PC-3 (cell line): ENCODE measurements at regions not wholly inside any gene's neighbourhood (a gene's known extent, or its start where the extent isn't known, plus 50 kb on each side); places are given as distances from the start of the nearest gene placed in this dataset.

Source experiments
- ATAC-seq: fragments of 200-7000 bp; cut with Tn5 transposase; 2 replicates; pipeline ENCODE4 v1.9.1; 2020; ENCODE audit warnings: mild to moderate bottlenecking, moderate library complexity
- BruUV-seq: library from RNA; stranded (reverse); fragments of 400-500 nt; replicated peaks from 2 replicates; lab custom pipeline; 2021; lab: Mats Ljungman, UMichigan
- CTCF ChIA-PET: fragments of 300-600 bp; sonication (Branson Sonifier 250); formaldehyde crosslinking; loops from one replicate; lab custom pipeline; 2022; ENCODE audit warnings: antibody characterized with exemption; lab: Charles Lee
- POLR2A ChIA-PET: fragments of 300-600 bp; sonication (Branson Sonifier 250); formaldehyde crosslinking; loops from one replicate; lab custom pipeline; 2022; ENCODE audit warnings: antibody characterized with exemption; ENCODE audit not compliant: unreplicated experiment; lab: Charles Lee
- DNase-seq: peaks from one replicate; pipeline ENCODE4 v3.0.0-alpha.2; 2015
- H2AFZ ChIP-seq: fragments of 300-600 bp; sonication (generic); 2 replicates; pipeline ENCODE4 v1.6.0; 2016; ENCODE audit warnings: antibody characterized with exemption, low read length
- H3F3A ChIP-seq: fragments of 300-600 bp; sonication (generic); one replicate; pipeline ENCODE4 v1.6.0; 2017; ENCODE audit warnings: antibody characterized with exemption, low read length, control low read depth, mild to moderate bottlenecking; ENCODE audit not compliant: unreplicated experiment
- H3K27ac ChIP-seq: fragments of 300-600 bp; sonication (generic); 2 replicates; pipeline ENCODE4 v1.5.1; 2016; ENCODE audit warnings: mild to moderate bottlenecking, low read length
- H3K27me3 ChIP-seq: fragments of 300-600 bp; sonication (generic); 2 replicates; pipeline ENCODE4 v1.6.1; 2016; ENCODE audit warnings: low read length, mixed read lengths
- H3K36me3 ChIP-seq: fragments of 300-600 bp; sonication (generic); 2 replicates; pipeline ENCODE4 v1.6.1; 2016; ENCODE audit warnings: low read depth, mixed run types, low read length, mixed read lengths
- H3K4me1 ChIP-seq: fragments of 300-600 bp; sonication (generic); 2 replicates; pipeline ENCODE4 v1.5.1; 2016; ENCODE audit warnings: low read length; ENCODE audit not compliant: insufficient read depth
- H3K4me2 ChIP-seq: fragments of 300-600 bp; sonication (generic); 2 replicates; pipeline ENCODE4 v1.6.0; 2016; ENCODE audit warnings: low read length
- H3K4me3 ChIP-seq: fragments of 300-600 bp; sonication (generic); 2 replicates; pipeline ENCODE4 v1.5.1; 2016; ENCODE audit warnings: mild to moderate bottlenecking, low read length, mixed read lengths
- H3K79me2 ChIP-seq: fragments of 300-600 bp; sonication (generic); 2 replicates; pipeline ENCODE4 v1.6.1; 2017; ENCODE audit warnings: low read length, mixed read lengths
- H3K9ac ChIP-seq: fragments of 300-600 bp; sonication (generic); 2 replicates; pipeline ENCODE4 v1.6.0; 2016; ENCODE audit warnings: mild to moderate bottlenecking, low read length
- H3K9me2 ChIP-seq: fragments of 300-600 bp; sonication (generic); replicated peaks from 2 replicates; pipeline ENCODE4 v1.6.1; 2016; ENCODE audit warnings: mixed run types, low read length, mixed read lengths
- H3K9me3 ChIP-seq: fragments of 300-600 bp; sonication (generic); 2 replicates; pipeline ENCODE4 v1.6.1; 2016; ENCODE audit warnings: low read length, mixed read lengths
- H4K20me1 ChIP-seq: fragments of 300-600 bp; sonication (generic); 2 replicates; pipeline ENCODE4 v1.6.1; 2016; ENCODE audit warnings: low read length, mixed read lengths
- EZH2 ChIP-seq: fragments of 300-600 bp; sonication (generic); IDR thresholded peaks from one replicate; pipeline ENCODE4 v1.6.1; 2017; ENCODE audit warnings: antibody characterized with exemption, mild to moderate bottlenecking, low read length; ENCODE audit not compliant: unreplicated experiment
- EZH2phosphoT487 ChIP-seq: fragments of 300-600 bp; sonication (generic); IDR thresholded peaks from 2 replicates; pipeline ENCODE4 v1.6.1; 2018; ENCODE audit warnings: mild to moderate bottlenecking, antibody characterized with exemption, low read length, borderline replicate concordance
- intact Hi-C: fragments of 100-400 bp; cut with micrococcal nuclease; formaldehyde crosslinking; loops from 2 replicates; pipeline ENCODE4 v1.9.0; 2023
- TF ChIP-seq, protein P1 (sequence below): fragments of 300-600 bp; sonication (generic); conservative IDR thresholded peaks from 2 replicates; pipeline ENCODE4 v1.5.1; 2017; ENCODE audit warnings: antibody characterized with exemption, low read depth, mild to moderate bottlenecking, low read length

DNA sequence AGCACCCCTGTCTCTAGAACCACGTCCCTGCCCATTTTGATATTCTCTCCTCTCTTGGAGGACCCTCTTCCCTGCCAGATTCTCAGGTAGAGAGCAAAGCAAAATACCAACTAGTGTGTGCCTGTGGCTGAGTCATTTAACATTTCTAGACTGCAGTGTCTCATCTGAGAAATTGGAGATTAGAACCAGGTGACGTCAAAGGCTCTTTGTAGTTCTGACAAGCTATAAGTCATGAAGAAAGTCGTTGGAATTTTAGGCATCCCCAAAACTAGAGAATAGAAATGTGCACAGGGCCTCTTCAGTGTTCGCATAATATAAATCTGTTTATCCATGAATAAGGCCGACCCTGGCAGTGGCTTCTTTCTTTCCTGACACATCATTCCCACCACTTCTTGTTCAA is 74.4 kb upstream of the TANC1 start:
- no peaks in the 10 kb centered on the region for H3K9me2 ChIP-seq
- no peak overlapping the region for H3K4me2 ChIP-seq
- DNase-seq (peak; percentile 70), ATAC-seq (peak; percentile 46; the same call in 1 of the 2 replicates)
- H3K4me3 ChIP-seq: no peak overlapping the region
- no TSS peak for BruUV-seq
- no peak overlapping the region for H2AFZ ChIP-seq
- no peaks in the 10 kb centered on the region for H3F3A ChIP-seq
- no peaks in the 10 kb centered on the region for H3K27me3 ChIP-seq
- no peaks in the 10 kb centered on the region for H3K79me2 ChIP-seq
- no peaks in the 10 kb centered on the region for H3K9me3 ChIP-seq
- CTCF ChIA-PET: no interaction called here
- POLR2A ChIA-PET: no interaction called here
- intact Hi-C loops: no loop called here
- TF ChIP-seq, protein P1, sequence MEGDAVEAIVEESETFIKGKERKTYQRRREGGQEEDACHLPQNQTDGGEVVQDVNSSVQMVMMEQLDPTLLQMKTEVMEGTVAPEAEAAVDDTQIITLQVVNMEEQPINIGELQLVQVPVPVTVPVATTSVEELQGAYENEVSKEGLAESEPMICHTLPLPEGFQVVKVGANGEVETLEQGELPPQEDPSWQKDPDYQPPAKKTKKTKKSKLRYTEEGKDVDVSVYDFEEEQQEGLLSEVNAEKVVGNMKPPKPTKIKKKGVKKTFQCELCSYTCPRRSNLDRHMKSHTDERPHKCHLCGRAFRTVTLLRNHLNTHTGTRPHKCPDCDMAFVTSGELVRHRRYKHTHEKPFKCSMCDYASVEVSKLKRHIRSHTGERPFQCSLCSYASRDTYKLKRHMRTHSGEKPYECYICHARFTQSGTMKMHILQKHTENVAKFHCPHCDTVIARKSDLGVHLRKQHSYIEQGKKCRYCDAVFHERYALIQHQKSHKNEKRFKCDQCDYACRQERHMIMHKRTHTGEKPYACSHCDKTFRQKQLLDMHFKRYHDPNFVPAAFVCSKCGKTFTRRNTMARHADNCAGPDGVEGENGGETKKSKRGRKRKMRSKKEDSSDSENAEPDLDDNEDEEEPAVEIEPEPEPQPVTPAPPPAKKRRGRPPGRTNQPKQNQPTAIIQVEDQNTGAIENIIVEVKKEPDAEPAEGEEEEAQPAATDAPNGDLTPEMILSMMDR: no peak
- TF ChIP-seq EZH2phosphoT487: no peak
- H3K9ac ChIP-seq: no peak overlapping the region
- peaks cover 7% of the 10 kb centered on the region for H3K4me1 ChIP-seq
- no peak overlapping the region for H3K27ac ChIP-seq
- H3K36me3 ChIP-seq: no peaks in the 10 kb centered on the region
- no peaks in the 10 kb centered on the region for H4K20me1 ChIP-seq

DNA sequence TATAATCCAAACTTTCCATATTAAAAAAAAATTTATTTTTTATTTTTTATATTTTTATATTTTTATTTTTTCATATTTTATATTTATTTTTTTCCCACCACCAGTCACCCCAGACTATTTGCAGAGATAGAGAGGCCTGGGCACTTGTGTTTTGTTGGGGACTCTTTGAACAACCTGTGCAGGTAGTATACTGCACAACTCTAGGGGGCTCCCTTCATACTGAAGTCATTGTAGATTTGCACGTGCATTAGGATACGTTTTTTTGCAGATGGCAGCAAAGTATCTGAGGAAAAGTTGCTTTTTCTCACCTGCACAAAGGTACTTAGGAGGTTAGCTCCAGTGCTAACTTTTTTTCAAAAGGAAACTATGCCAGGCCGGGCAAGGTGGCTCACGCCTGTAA is 73.9 kb upstream of the TANC1 start:
- no peaks in the 10 kb centered on the region for H3K9me2 ChIP-seq
- intact Hi-C loops: no loop called here
- H3K79me2 ChIP-seq: no peaks in the 10 kb centered on the region
- ATAC-seq (no peak), DNase-seq (no peak)
- ChIA-PET POLR2A (no interaction called here), CTCF (no interaction called here)
- no peak overlapping the region for H2AFZ ChIP-seq
- no peak overlapping the region for H3K9ac ChIP-seq
- no peak overlapping the region for H3K27ac ChIP-seq
- no peak overlapping the region for H3K4me3 ChIP-seq
- peaks cover 2% of the 10 kb centered on the region for H3K4me1 ChIP-seq
- H4K20me1 ChIP-seq: no peaks in the 10 kb centered on the region
- H3K36me3 ChIP-seq: no peaks in the 10 kb centered on the region
- no peak overlapping the region for H3K4me2 ChIP-seq
- TF ChIP-seq EZH2: no peak
- TF ChIP-seq, protein P1: no peak
- no peaks in the 10 kb centered on the region for H3K9me3 ChIP-seq
- no peaks in the 10 kb centered on the region for H3K27me3 ChIP-seq
- no TSS peak for BruUV-seq
- no peaks in the 10 kb centered on the region for H3F3A ChIP-seq

DNA sequence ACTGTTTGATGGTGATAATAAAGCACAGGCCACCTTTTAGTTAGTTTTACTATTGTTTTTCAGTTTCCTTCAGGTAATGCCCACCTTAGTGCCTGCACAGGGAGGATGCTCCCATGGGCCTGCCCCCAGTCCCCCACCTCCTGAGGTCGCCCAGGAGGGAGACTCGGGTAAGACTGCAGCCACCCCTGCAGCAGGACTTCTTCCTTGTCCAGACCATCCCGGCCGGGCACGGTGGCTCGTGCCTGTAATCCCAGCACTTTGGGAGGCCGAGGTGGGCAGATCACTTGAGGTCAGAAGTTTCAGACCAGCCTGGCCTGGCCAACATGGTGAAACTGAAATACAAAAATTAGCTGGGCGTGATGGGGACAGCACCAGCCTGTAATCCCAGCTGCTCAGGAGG is 68.1 kb upstream of the TANC1 start:
- TF ChIP-seq EZH2 (no peak), EZH2phosphoT487 (no peak)
- TF ChIP-seq, protein P1: no peak
- no peaks in the 10 kb centered on the region for H3K4me1 ChIP-seq
- H3K27ac ChIP-seq: no peak overlapping the region
- POLR2A ChIA-PET: no interaction called here
- BruUV-seq: no TSS peak
- CTCF ChIA-PET: no interaction called here
- no peak overlapping the region for H2AFZ ChIP-seq
- no peaks in the 10 kb centered on the region for H3F3A ChIP-seq
- H3K9ac ChIP-seq: no peak overlapping the region
- no peak for ATAC-seq
- no peaks in the 10 kb centered on the region for H3K27me3 ChIP-seq
- H4K20me1 ChIP-seq: no peaks in the 10 kb centered on the region
- H3K9me3 ChIP-seq: no peaks in the 10 kb centered on the region
- DNase-seq: no peak
- no peaks in the 10 kb centered on the region for H3K79me2 ChIP-seq
- intact Hi-C loops: no loop called here
- no peaks in the 10 kb centered on the region for H3K36me3 ChIP-seq
- H3K4me3 ChIP-seq: no peak overlapping the region
- no peaks in the 10 kb centered on the region for H3K9me2 ChIP-seq
- H3K4me2 ChIP-seq: no peak overlapping the region
